ENCODE measurements at regions not wholly inside any gene's neighbourhood (a gene's known extent, or its start where the extent isn't known, plus 50 kb on each side); places are given as distances from the start of the nearest gene placed in this dataset.
A peak's percentile ranks its signal among the peaks of the same experiment; 100 is the strongest.

DNA sequence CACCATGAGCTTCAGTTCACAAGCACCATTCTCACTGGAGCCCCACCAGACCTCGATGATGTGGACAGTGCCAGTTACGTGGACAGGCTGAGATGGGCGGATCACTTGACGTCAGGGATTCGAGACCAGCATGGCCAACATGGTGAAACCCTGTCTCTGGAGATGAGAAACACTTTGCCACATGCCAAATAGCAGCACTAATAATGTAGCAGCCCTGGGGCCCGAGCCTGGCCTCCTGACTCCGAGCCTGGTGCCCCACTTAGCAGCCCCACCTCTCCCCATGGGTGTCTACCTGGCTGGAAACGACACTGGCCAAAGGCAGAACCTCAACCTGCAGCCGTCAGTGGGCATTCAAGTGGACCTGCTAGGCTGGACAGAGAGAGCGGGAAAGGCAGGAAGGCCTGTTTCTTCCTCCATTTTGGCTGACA is 129.1 kb downstream of the TOMM20 start:
- no peak overlapping the region for H3K4me3 ChIP-seq
- no peaks in the 10 kb centered on the region for H3K36me3 ChIP-seq
- ATAC-seq (ENCODE audit: insufficient number of reproducible peaks, low FRiP score, low read depth) (no peak), DNase-seq (ENCODE audit: low spot score) (no peak)
- no peaks in the 10 kb centered on the region for H3K27me3 ChIP-seq (replicated peaks; ENCODE audit: insufficient read depth)
- H3K4me1 ChIP-seq (ENCODE audit: control insufficient read depth in 1 of 2, low read depth in 2 of 2), result peaks cover 11 to 30% of the 10 kb centered on the region in 2 donors
- no peaks in the 10 kb centered on the region for H3K9me3 ChIP-seq
- TF ChIP-seq, protein P1, sequence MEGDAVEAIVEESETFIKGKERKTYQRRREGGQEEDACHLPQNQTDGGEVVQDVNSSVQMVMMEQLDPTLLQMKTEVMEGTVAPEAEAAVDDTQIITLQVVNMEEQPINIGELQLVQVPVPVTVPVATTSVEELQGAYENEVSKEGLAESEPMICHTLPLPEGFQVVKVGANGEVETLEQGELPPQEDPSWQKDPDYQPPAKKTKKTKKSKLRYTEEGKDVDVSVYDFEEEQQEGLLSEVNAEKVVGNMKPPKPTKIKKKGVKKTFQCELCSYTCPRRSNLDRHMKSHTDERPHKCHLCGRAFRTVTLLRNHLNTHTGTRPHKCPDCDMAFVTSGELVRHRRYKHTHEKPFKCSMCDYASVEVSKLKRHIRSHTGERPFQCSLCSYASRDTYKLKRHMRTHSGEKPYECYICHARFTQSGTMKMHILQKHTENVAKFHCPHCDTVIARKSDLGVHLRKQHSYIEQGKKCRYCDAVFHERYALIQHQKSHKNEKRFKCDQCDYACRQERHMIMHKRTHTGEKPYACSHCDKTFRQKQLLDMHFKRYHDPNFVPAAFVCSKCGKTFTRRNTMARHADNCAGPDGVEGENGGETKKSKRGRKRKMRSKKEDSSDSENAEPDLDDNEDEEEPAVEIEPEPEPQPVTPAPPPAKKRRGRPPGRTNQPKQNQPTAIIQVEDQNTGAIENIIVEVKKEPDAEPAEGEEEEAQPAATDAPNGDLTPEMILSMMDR (IDR thresholded peaks at IDR 0.05), result no peak
- H3K27ac ChIP-seq, result no peak overlapping the region

DNA sequence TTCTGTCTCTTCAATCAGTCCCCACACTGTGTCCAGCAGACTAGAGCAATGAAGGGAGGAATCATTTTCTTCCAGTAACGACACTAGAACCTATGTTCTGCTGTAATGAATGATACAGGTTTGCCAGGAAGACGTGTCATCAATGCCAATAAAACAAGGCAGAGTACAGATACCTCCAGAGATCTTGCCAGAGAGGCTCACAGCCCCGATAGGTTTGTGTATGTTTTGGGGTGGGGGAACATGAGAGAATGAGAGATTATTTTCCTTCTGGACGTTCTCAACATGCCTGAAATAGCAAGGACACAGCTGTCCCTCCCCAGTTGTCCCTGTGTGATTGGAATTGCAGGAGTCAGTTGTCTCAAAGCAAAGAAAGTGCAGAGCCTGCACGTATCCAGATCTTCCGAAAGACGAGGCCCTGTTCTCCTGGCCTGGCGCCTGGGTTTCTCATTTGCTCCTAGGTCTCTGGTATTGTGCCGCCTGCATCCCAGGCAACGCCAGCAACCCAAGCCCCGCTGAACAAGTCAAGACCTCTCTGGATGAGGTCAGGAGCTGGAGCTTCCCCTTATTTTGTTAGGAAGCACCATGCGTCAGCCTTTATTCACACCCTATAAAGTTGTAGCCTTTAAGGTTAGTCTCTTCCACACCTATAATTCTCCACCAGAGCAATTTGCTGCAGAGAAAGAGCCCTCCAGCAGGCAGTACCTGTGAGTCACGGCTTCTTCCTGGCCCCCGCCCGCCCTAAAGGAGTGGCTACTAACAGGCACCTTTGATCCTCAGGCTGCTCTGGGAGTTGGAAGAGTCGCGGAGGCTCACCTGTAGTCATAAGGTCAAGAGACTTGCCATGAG is 130.5 kb downstream of the TOMM20 start:
- ATAC-seq (ENCODE audit: insufficient number of reproducible peaks, low FRiP score, low read depth) (peak; percentile 21), DNase-seq (ENCODE audit: low spot score) (no peak)
- Histone ChIP-seq H3K27ac (peak overlapping the region; percentile 96 to 98), H3K36me3 (no peaks in the 10 kb centered on the region), H3K4me3 (peak overlapping the region; percentile 54), H3K4me1 (ENCODE audit: control insufficient read depth in 1 of 2, low read depth in 2 of 2) (peaks cover 11 to 30% of the 10 kb centered on the region in 2 donors), H3K27me3 (replicated peaks; ENCODE audit: insufficient read depth) (no peaks in the 10 kb centered on the region), H3K9me3 (no peaks in the 10 kb centered on the region)
- TF ChIP-seq, protein P1 (IDR thresholded peaks at IDR 0.05), result no peak

GRCh38 chr1:234997201-234997895 is 131.3 kb downstream of the TOMM20 start:
- Histone ChIP-seq H3K27me3 (replicated peaks; ENCODE audit: insufficient read depth) (no peaks in the 10 kb centered on the region), H3K9me3 (no peaks in the 10 kb centered on the region), H3K4me1 (ENCODE audit: control insufficient read depth in 1 of 2, low read depth in 2 of 2) (peaks cover 11 to 30% of the 10 kb centered on the region in 2 donors), H3K36me3 (no peaks in the 10 kb centered on the region), H3K4me3 (peak overlapping the region; percentile 54), H3K27ac (peak overlapping the region; percentile 96 to 98)
- TF ChIP-seq, protein P1 (IDR thresholded peaks at IDR 0.05), result no peak
- ATAC-seq (ENCODE audit: insufficient number of reproducible peaks, low FRiP score, low read depth), result peak; percentile 97
- peak; percentile 98 for DNase-seq (ENCODE audit: low spot score)

DNA sequence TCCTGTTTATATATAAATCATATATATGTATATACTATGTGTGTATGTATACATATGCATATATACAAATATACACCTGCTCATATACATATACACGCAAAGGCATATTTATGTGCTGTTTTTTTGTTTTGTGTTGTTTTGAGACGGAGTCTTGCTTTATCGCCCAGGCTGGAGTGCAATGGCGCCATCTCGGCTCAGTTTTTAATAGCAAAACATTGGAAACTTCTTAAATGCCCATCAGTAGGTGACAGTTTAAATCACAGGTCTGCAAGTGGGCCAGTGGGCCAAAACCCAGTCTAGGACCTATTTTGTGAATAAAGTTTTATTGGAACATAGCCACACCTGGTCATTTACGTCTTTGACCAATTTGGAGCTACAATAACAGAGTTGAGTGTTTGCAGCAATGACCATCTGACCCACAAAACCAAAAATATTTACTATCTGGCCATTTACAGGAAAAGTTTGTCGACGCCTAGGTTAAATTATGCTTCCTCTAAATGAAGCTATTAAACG is 132.3 kb downstream of the TOMM20 start:
- TF ChIP-seq, protein P1 (IDR thresholded peaks at IDR 0.05), result no peak
- no peak for ATAC-seq (ENCODE audit: insufficient number of reproducible peaks, low FRiP score, low read depth)
- Histone ChIP-seq H3K36me3 (no peaks in the 10 kb centered on the region), H3K4me3 (no peak overlapping the region), H3K27ac (peak overlapping the region; percentile 85 to 91), H3K27me3 (replicated peaks; ENCODE audit: insufficient read depth) (no peaks in the 10 kb centered on the region), H3K4me1 (ENCODE audit: control insufficient read depth in 1 of 2, low read depth in 2 of 2) (peaks cover 11 to 30% of the 10 kb centered on the region in 2 donors), H3K9me3 (no peaks in the 10 kb centered on the region)
- no peak for DNase-seq (ENCODE audit: low spot score)

Measured in thoracic aorta (tissue), 2 donors.